ENCODE measurements at regions not wholly inside any gene's neighbourhood (a gene's known extent, or its start where the extent isn't known, plus 50 kb on each side); places are given as distances from the start of the nearest gene placed in this dataset.

- no peak for DNase-seq (ENCODE audit: low spot score)
Observed at GRCh38 chr4:125511715-125512114, 197.0 kb downstream of the FAT4 start.

GRCh38 chr4:125515016-125515415 lies 200.3 kb downstream of the FAT4 start:
- no peak for DNase-seq (ENCODE audit: low spot score)

- no peak for DNase-seq (ENCODE audit: low spot score)
Observed at GRCh38 chr4:125517831-125518230, 203.1 kb downstream of the FAT4 start.

GRCh38 chr4:125518281-125518680 lies 203.5 kb downstream of the FAT4 start:
- DNase-seq (ENCODE audit: low spot score) = no peak

GRCh38 chr4:125519371-125520146 lies 204.8 kb downstream of the FAT4 start:
- DNase-seq (ENCODE audit: low spot score) = no peak

- DNase-seq (ENCODE audit: low spot score) = no peak
Observed at GRCh38 chr4:125520258-125520990, 205.7 kb downstream of the FAT4 start.

- no peak for DNase-seq (ENCODE audit: low spot score)
Observed at GRCh38 chr4:125522588-125522987, 207.8 kb downstream of the FAT4 start.

- no peak for DNase-seq (ENCODE audit: low spot score)
Observed at GRCh38 chr4:125522992-125523391, 208.2 kb downstream of the FAT4 start.

GRCh38 chr4:125526420-125526819 lies 211.7 kb downstream of the FAT4 start:
- DNase-seq (ENCODE audit: low spot score) = no peak

- DNase-seq (ENCODE audit: low spot score) = no peak
Observed at GRCh38 chr4:125527681-125528080, 212.9 kb downstream of the FAT4 start.

GRCh38 chr4:125529071-125529470 lies 214.3 kb downstream of the FAT4 start:
- no peak for DNase-seq (ENCODE audit: low spot score)

- no peak for DNase-seq (ENCODE audit: low spot score)
Observed at GRCh38 chr4:125538670-125539069, 223.9 kb downstream of the FAT4 start.

- DNase-seq (ENCODE audit: low spot score) = no peak
Observed at GRCh38 chr4:125539691-125540090, 224.9 kb downstream of the FAT4 start.

GRCh38 chr4:125541836-125542385 lies 227.2 kb downstream of the FAT4 start:
- DNase-seq (ENCODE audit: low spot score) = no peak

- no peak for DNase-seq (ENCODE audit: low spot score)
Observed at GRCh38 chr4:125546272-125546671, 231.5 kb downstream of the FAT4 start.

- no peak for DNase-seq (ENCODE audit: low spot score)
Observed at GRCh38 chr4:125547836-125548235, 233.1 kb downstream of the FAT4 start.

- no peak for DNase-seq (ENCODE audit: low spot score)
Observed at GRCh38 chr4:125550769-125551168, 236.0 kb downstream of the FAT4 start.

GRCh38 chr4:125551466-125551865 lies 236.7 kb downstream of the FAT4 start:
- no peak for DNase-seq (ENCODE audit: low spot score)

GRCh38 chr4:125551967-125552366 lies 237.2 kb downstream of the FAT4 start:
- DNase-seq (ENCODE audit: low spot score) = no peak

- no peak for DNase-seq (ENCODE audit: low spot score)
Observed at GRCh38 chr4:125572601-125573000, 257.8 kb downstream of the FAT4 start.

GRCh38 chr4:125573368-125573767 lies 258.6 kb downstream of the FAT4 start:
- no peak for DNase-seq (ENCODE audit: low spot score)

GRCh38 chr4:125573786-125574185 lies 259.0 kb downstream of the FAT4 start:
- no peak for DNase-seq (ENCODE audit: low spot score)

- DNase-seq (ENCODE audit: low spot score) = no peak
Observed at GRCh38 chr4:125582302-125582701, 267.5 kb downstream of the FAT4 start.

Data from ureter (tissue), 1 donor.